Fibroblast of lung (primary cell): ENCODE measurements at regions not wholly inside any gene's neighbourhood (a gene's known extent, or its start where the extent isn't known, plus 50 kb on each side); places are given as distances from the start of the nearest gene placed in this dataset.

Source experiments
- DNase-seq, 2 donors: peaks; one replicate each; pipeline versions ENCODE4 v3.0.0 to v3.0.0-alpha.2; 2010; ENCODE audit warnings: low read depth in 2 of 2
- H2AFZ ChIP-seq: 2 replicates; pipeline ENCODE4 v1.5.1; 2012; ENCODE audit warnings: low read length, control low read depth, inconsistent platforms
- H3K27ac ChIP-seq: 2 replicates; pipeline ENCODE4 v1.5.1; 2011; ENCODE audit warnings: low read length, control low read depth; ENCODE audit not compliant: insufficient read depth
- H3K27me3 ChIP-seq: 2 replicates; pipeline ENCODE4 v1.5.1; 2011; ENCODE audit warnings: mild to moderate bottlenecking, low read length; ENCODE audit not compliant: control insufficient read depth, insufficient read depth
- H3K36me3 ChIP-seq: 2 replicates; pipeline ENCODE4 v1.5.1; 2011; ENCODE audit warnings: low read length; ENCODE audit not compliant: control insufficient read depth, insufficient read depth
- H3K4me1 ChIP-seq: 2 replicates; pipeline ENCODE4 v1.5.1; 2011; ENCODE audit warnings: low read length; ENCODE audit not compliant: control insufficient read depth, insufficient read depth; ENCODE audit errors: extremely low read depth
- H3K4me2 ChIP-seq: 2 replicates; pipeline ENCODE4 v1.5.1; 2011; ENCODE audit warnings: low read length, control low read depth; ENCODE audit not compliant: insufficient read depth; ENCODE audit errors: extremely low read depth
- H3K4me3 ChIP-seq, 4 experiments: fragments of 200-600 bp in 1 of 4; sonication (generic) in 1 of 4; replicated peaks in 1 of 4; 2 replicates each; pipeline ENCODE4 v1.5.1; 2011 to 2016; ENCODE audit warnings: low read length in 4 of 4, low read depth in 3 of 4, mild to moderate bottlenecking in 3 of 4, control low read depth in 2 of 4, inconsistent platforms in 1 of 4, mixed read lengths in 1 of 4; ENCODE audit not compliant: insufficient read depth in 1 of 4; ENCODE audit errors: control extremely low read depth in 1 of 4
- H3K79me2 ChIP-seq: 2 replicates; pipeline ENCODE4 v1.5.1; 2012; ENCODE audit warnings: mild to moderate bottlenecking, low read length, inconsistent platforms; ENCODE audit not compliant: control insufficient read depth, insufficient read depth
- H3K9ac ChIP-seq: 2 replicates; pipeline ENCODE4 v1.5.1; 2011; ENCODE audit warnings: mild to moderate bottlenecking, low read length, control low read depth; ENCODE audit not compliant: insufficient read depth
- H3K9me3 ChIP-seq: 2 replicates; pipeline ENCODE4 v1.5.1; 2012; ENCODE audit warnings: low read depth, low read length; ENCODE audit not compliant: control insufficient read depth, insufficient read depth
- H4K20me1 ChIP-seq: 2 replicates; pipeline ENCODE4 v1.5.1; 2011; ENCODE audit warnings: low read length; ENCODE audit not compliant: control insufficient read depth, insufficient read depth; ENCODE audit errors: extremely low read depth
- EZH2 ChIP-seq: IDR thresholded peaks from 2 replicates; pipeline ENCODE4 v1.5.1; 2012; ENCODE audit warnings: low read length, control low read depth, mild to moderate bottlenecking; ENCODE audit errors: missing control alignments
- TF ChIP-seq, protein P1 (sequence below), 2 donors: IDR thresholded peaks in 1 of 2; conservative IDR thresholded peaks in 1 of 2; 1 replicate in 1 of 2; 2 replicates in 1 of 2; pipeline ENCODE4 v1.5.1; 2011 to 2012; ENCODE audit warnings: low read length in 2 of 2, control low read depth in 1 of 2, inconsistent platforms in 1 of 2, low read depth in 1 of 2, mild to moderate bottlenecking in 1 of 2

DNA sequence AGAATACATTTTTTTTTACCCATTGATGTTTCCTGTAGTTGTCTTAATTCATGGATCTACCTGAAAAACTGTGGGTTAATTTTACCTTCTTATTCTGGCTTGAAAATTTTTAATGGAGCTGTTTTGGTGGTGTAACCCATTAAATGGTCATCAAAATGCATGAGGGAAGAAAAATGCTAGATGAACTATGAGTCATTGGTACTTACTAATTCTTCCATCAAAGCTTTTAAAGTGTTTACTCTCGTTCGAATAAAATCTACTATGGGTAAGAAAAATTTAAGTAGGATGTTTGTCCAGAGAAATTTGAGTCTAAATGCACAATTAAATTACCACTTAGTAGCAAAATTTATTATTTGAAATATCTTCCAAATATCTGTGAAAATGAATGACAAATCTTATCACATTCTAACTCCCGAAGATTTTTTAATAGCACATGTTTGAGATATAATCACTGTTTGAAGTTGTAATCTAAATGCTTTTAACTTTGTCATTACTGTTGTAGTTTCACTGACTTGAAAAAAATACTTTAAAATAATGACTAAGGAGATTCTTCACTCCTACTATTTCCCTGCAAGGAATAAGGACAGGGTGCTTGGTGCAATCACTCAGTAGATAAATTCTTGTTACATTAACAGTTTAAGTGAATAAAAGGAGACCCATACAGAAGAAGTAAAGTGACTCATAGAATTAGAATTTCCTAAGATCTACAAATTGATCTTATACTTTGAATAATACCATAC is 437.7 kb downstream of the IRS2 start:
- Histone ChIP-seq H3K79me2 (no peaks in the 10 kb centered on the region), H4K20me1 (no peaks in the 10 kb centered on the region), H3K4me1 (peaks cover 2% of the 10 kb centered on the region), H3K27me3 (no peaks in the 10 kb centered on the region), H3K4me2 (no peak overlapping the region), H3K36me3 (no peaks in the 10 kb centered on the region), H3K9me3 (no peaks in the 10 kb centered on the region), H3K27ac (no peak overlapping the region), H2AFZ (no peak overlapping the region), H3K4me3 (no peak overlapping the region), H3K9ac (no peak overlapping the region)
- TF ChIP-seq EZH2: no peak
- TF ChIP-seq, protein P1, sequence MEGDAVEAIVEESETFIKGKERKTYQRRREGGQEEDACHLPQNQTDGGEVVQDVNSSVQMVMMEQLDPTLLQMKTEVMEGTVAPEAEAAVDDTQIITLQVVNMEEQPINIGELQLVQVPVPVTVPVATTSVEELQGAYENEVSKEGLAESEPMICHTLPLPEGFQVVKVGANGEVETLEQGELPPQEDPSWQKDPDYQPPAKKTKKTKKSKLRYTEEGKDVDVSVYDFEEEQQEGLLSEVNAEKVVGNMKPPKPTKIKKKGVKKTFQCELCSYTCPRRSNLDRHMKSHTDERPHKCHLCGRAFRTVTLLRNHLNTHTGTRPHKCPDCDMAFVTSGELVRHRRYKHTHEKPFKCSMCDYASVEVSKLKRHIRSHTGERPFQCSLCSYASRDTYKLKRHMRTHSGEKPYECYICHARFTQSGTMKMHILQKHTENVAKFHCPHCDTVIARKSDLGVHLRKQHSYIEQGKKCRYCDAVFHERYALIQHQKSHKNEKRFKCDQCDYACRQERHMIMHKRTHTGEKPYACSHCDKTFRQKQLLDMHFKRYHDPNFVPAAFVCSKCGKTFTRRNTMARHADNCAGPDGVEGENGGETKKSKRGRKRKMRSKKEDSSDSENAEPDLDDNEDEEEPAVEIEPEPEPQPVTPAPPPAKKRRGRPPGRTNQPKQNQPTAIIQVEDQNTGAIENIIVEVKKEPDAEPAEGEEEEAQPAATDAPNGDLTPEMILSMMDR (conservative IDR thresholded peaks at IDR 0.05 in 1 of 2, IDR thresholded peaks at IDR 0.05 in 1 of 2; ENCODE audit: low read depth in 1 of 2, low read length in 2 of 2): no peak
- peak; percentile 41 to 83 for DNase-seq

DNA sequence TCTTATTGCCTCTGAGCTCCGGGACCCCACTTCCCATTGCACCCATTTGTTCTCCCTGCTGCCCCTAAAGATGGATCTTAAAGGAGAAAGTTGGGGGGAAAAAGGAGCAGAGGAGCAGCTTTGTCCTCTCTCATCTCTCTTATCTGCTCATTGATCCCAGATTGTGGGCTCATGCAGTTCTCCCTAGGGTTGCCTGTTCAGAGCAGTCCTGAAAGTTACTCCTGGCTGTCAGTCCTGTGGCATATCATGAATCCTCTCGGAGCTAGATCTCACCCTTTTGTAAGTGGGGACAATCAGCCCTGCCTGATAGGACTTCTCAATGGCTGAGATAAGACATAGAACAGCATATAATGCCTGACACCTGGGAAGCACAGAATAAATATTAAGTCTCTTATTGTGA is 440.3 kb downstream of the IRS2 start:
- Histone ChIP-seq H3K27me3 (no peaks in the 10 kb centered on the region), H3K9me3 (no peaks in the 10 kb centered on the region), H3K36me3 (no peaks in the 10 kb centered on the region), H3K4me3 (no peak overlapping the region), H2AFZ (no peak overlapping the region), H3K4me1 (peaks cover 2% of the 10 kb centered on the region), H3K4me2 (no peak overlapping the region), H3K9ac (no peak overlapping the region), H3K27ac (no peak overlapping the region), H4K20me1 (no peaks in the 10 kb centered on the region), H3K79me2 (no peaks in the 10 kb centered on the region)
- DNase-seq: no peak
- TF ChIP-seq, protein P1 (conservative IDR thresholded peaks at IDR 0.05 in 1 of 2, IDR thresholded peaks at IDR 0.05 in 1 of 2; ENCODE audit: low read depth in 1 of 2, low read length in 2 of 2): no peak
- no peak for TF ChIP-seq EZH2

GRCh38 chr13:109345433-109345941 is 440.9 kb downstream of the IRS2 start:
- Histone ChIP-seq H3K27ac (no peak overlapping the region), H3K9ac (no peak overlapping the region), H3K27me3 (no peaks in the 10 kb centered on the region), H3K4me1 (peaks cover 2% of the 10 kb centered on the region), H3K4me2 (peak overlapping the region; percentile 37), H2AFZ (no peak overlapping the region), H3K36me3 (no peaks in the 10 kb centered on the region), H3K79me2 (no peaks in the 10 kb centered on the region), H4K20me1 (no peaks in the 10 kb centered on the region), H3K9me3 (no peaks in the 10 kb centered on the region), H3K4me3 (no peak overlapping the region)
- no peak for TF ChIP-seq EZH2
- TF ChIP-seq, protein P1 (conservative IDR thresholded peaks at IDR 0.05 in 1 of 2, IDR thresholded peaks at IDR 0.05 in 1 of 2; ENCODE audit: low read depth in 1 of 2, low read length in 2 of 2): no peak
- DNase-seq: peak; percentile 19 to 87
